ENCODE measurements at regions not wholly inside any gene's neighbourhood (a gene's known extent, or its start where the extent isn't known, plus 50 kb on each side); places are given as distances from the start of the nearest gene placed in this dataset.

DNA sequence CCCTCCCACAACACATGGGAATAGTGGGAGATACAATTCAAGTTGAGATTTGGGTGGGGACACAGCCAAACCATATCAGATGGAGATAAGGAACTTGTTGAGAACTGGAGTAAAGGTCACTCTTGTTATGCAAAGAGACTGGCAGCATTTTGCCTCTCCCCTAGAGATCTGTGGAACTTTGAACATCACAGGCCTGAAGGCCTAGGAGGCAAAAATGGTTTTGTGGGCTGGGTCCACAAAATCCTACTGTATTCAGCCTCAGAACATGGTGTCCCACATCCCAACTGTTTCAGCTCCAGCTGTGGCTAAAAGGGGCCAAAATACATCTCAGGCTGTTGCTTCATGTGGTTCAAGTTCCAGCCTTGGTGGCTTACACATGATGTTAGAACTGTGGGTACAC lies 1247.8 kb upstream of the IGFBP7 start:
- ATAC-seq, result no peak
- TF ChIP-seq ISL1 (CRISPR knock-in tag; IDR thresholded peaks at IDR 0.05) (no peak), PATZ1 (CRISPR knock-in tag; IDR thresholded peaks at IDR 0.05; ENCODE audit: borderline replicate concordance) (no peak)

DNA sequence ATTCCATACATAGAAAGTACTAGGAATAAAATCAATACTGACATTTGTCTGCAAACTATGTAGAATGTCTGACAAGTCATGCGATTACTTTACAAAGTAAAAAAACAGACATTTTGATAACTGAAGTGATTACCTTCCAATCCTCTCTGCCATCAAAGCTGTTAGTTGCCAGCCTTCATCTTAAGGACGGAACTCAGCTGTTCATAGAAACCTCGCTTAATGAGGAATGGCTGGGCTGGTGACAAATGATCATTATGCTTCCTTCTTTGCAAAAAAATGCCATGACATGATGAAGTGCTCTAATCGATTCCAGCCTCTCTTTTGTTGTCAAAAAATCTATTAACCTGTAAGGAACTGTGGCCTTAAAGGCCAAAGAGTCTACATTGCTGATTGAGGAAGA lies 1214.9 kb upstream of the IGFBP7 start:
- no peak for ATAC-seq
- TF ChIP-seq POU6F1 (CRISPR knock-in tag; IDR thresholded peaks at IDR 0.05; ENCODE audit: borderline replicate concordance, low read depth), result no peak
- TF ChIP-seq ZNF8 (CRISPR knock-in tag; IDR thresholded peaks at IDR 0.05), result no peak
- no peak for TF ChIP-seq ISL1 (CRISPR knock-in tag; IDR thresholded peaks at IDR 0.05)
- TF ChIP-seq ZNF565 (CRISPR knock-in tag; conservative IDR thresholded peaks at IDR 0.05; ENCODE audit: low read depth), result no peak
- no peak for TF ChIP-seq GLIS3 (CRISPR knock-in tag; IDR thresholded peaks at IDR 0.05)
- no peak for TF ChIP-seq ZNF70 (CRISPR knock-in tag; IDR thresholded peaks at IDR 0.05)
- no peak for TF ChIP-seq OSR1 (CRISPR knock-in tag; IDR thresholded peaks at IDR 0.05)
- no peak for TF ChIP-seq RARB (CRISPR knock-in tag; IDR thresholded peaks at IDR 0.05)
- TF ChIP-seq, protein P1, sequence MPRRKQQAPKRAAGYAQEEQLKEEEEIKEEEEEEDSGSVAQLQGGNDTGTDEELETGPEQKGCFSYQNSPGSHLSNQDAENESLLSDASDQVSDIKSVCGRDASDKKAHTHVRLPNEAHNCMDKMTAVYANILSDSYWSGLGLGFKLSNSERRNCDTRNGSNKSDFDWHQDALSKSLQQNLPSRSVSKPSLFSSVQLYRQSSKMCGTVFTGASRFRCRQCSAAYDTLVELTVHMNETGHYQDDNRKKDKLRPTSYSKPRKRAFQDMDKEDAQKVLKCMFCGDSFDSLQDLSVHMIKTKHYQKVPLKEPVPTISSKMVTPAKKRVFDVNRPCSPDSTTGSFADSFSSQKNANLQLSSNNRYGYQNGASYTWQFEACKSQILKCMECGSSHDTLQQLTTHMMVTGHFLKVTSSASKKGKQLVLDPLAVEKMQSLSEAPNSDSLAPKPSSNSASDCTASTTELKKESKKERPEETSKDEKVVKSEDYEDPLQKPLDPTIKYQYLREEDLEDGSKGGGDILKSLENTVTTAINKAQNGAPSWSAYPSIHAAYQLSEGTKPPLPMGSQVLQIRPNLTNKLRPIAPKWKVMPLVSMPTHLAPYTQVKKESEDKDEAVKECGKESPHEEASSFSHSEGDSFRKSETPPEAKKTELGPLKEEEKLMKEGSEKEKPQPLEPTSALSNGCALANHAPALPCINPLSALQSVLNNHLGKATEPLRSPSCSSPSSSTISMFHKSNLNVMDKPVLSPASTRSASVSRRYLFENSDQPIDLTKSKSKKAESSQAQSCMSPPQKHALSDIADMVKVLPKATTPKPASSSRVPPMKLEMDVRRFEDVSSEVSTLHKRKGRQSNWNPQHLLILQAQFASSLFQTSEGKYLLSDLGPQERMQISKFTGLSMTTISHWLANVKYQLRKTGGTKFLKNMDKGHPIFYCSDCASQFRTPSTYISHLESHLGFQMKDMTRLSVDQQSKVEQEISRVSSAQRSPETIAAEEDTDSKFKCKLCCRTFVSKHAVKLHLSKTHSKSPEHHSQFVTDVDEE (CRISPR knock-in tag; IDR thresholded peaks at IDR 0.05), result no peak
- TF ChIP-seq TOX (CRISPR knock-in tag; IDR thresholded peaks at IDR 0.05; ENCODE audit: borderline replicate concordance), result no peak
- TF ChIP-seq SNAI2 (CRISPR knock-in tag; IDR thresholded peaks at IDR 0.05), result no peak
- no peak for TF ChIP-seq CREB5 (CRISPR knock-in tag; IDR thresholded peaks at IDR 0.05; ENCODE audit: low read depth)
- no peak for TF ChIP-seq ZFP3 (CRISPR knock-in tag; IDR thresholded peaks at IDR 0.05)
- TF ChIP-seq ARNTL (CRISPR knock-in tag; IDR thresholded peaks at IDR 0.05; ENCODE audit: borderline replicate concordance, low read depth), result no peak
- TF ChIP-seq TCF4 (CRISPR knock-in tag; IDR thresholded peaks at IDR 0.05; ENCODE audit: borderline replicate concordance), result no peak
- no peak for TF ChIP-seq ZC3H10 (CRISPR knock-in tag; IDR thresholded peaks at IDR 0.05)
- no peak for TF ChIP-seq PPARA (CRISPR knock-in tag; IDR thresholded peaks at IDR 0.05; ENCODE audit: borderline replicate concordance)

DNA sequence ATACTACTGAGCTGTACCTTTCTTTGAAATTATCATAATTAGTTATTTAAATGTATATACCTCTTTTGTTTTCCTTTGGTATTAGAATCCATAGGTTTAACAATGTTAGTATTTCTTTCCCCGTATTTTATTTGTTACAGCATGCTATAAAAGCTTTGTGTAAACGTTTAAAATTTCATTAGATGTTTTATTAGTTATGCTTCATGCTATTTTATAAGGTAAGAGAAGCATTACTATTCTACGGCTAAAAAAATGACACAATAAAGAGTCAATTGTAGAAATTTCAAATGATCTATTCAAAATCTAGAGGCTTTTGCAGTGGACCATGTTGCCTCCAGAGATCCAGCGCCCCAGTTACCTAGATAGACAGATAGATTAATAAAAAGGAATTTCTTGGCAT lies 1203.3 kb upstream of the IGFBP7 start:
- TF ChIP-seq PATZ1 (CRISPR knock-in tag; IDR thresholded peaks at IDR 0.05; ENCODE audit: borderline replicate concordance) (no peak), ZC3H10 (CRISPR knock-in tag; IDR thresholded peaks at IDR 0.05) (no peak), SNAI2 (CRISPR knock-in tag; IDR thresholded peaks at IDR 0.05) (no peak), ISL1 (CRISPR knock-in tag; IDR thresholded peaks at IDR 0.05) (no peak), ARNTL (CRISPR knock-in tag; IDR thresholded peaks at IDR 0.05; ENCODE audit: borderline replicate concordance, low read depth) (no peak), CSDC2 (CRISPR knock-in tag; IDR thresholded peaks at IDR 0.05) (no peak), ZNF8 (CRISPR knock-in tag; IDR thresholded peaks at IDR 0.05) (no peak), RARB (CRISPR knock-in tag; IDR thresholded peaks at IDR 0.05) (no peak), BACH2 (CRISPR knock-in tag; IDR thresholded peaks at IDR 0.05; ENCODE audit: borderline replicate concordance) (no peak), OSR1 (CRISPR knock-in tag; IDR thresholded peaks at IDR 0.05) (no peak), PPARA (CRISPR knock-in tag; IDR thresholded peaks at IDR 0.05; ENCODE audit: borderline replicate concordance) (no peak), ZFP3 (CRISPR knock-in tag; IDR thresholded peaks at IDR 0.05) (no peak), ZNF565 (CRISPR knock-in tag; conservative IDR thresholded peaks at IDR 0.05; ENCODE audit: low read depth) (no peak), POU6F1 (CRISPR knock-in tag; IDR thresholded peaks at IDR 0.05; ENCODE audit: borderline replicate concordance, low read depth) (no peak), CREB5 (CRISPR knock-in tag; IDR thresholded peaks at IDR 0.05; ENCODE audit: low read depth) (no peak), ESRRG (CRISPR knock-in tag; IDR thresholded peaks at IDR 0.05) (no peak)
- TF ChIP-seq, protein P2, sequence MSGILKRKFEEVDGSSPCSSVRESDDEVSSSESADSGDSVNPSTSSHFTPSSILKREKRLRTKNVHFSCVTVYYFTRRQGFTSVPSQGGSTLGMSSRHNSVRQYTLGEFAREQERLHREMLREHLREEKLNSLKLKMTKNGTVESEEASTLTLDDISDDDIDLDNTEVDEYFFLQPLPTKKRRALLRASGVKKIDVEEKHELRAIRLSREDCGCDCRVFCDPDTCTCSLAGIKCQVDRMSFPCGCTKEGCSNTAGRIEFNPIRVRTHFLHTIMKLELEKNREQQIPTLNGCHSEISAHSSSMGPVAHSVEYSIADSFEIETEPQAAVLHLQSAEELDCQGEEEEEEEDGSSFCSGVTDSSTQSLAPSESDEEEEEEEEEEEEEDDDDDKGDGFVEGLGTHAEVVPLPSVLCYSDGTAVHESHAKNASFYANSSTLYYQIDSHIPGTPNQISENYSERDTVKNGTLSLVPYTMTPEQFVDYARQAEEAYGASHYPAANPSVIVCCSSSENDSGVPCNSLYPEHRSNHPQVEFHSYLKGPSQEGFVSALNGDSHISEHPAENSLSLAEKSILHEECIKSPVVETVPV (CRISPR knock-in tag; IDR thresholded peaks at IDR 0.05), result no peak
- no peak for ATAC-seq

Measured in SK-N-SH treated with all-trans-retinoic acid at 6 μM for 48 hours (cell line).